PC-9 (cell line): ENCODE measurements at regions not wholly inside any gene's neighbourhood (a gene's known extent, or its start where the extent isn't known, plus 50 kb on each side); places are given as distances from the start of the nearest gene placed in this dataset.

Experiments
- EZH2 ChIP-seq: fragments of 200-600 bp; sonication (generic); IDR thresholded peaks from 2 replicates; pipeline ENCODE4 v1.8.0; 2017; ENCODE audit warnings: antibody characterized with exemption, low read depth
- TF ChIP-seq, protein P1 (sequence below): fragments of 200-600 bp; sonication (generic); conservative IDR thresholded peaks from 2 replicates; pipeline ENCODE4 v1.6.1; 2017; ENCODE audit warnings: mixed run types, antibody characterized with exemption, mild to moderate bottlenecking, moderate library complexity

- TF ChIP-seq, protein P1, sequence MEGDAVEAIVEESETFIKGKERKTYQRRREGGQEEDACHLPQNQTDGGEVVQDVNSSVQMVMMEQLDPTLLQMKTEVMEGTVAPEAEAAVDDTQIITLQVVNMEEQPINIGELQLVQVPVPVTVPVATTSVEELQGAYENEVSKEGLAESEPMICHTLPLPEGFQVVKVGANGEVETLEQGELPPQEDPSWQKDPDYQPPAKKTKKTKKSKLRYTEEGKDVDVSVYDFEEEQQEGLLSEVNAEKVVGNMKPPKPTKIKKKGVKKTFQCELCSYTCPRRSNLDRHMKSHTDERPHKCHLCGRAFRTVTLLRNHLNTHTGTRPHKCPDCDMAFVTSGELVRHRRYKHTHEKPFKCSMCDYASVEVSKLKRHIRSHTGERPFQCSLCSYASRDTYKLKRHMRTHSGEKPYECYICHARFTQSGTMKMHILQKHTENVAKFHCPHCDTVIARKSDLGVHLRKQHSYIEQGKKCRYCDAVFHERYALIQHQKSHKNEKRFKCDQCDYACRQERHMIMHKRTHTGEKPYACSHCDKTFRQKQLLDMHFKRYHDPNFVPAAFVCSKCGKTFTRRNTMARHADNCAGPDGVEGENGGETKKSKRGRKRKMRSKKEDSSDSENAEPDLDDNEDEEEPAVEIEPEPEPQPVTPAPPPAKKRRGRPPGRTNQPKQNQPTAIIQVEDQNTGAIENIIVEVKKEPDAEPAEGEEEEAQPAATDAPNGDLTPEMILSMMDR, result no peak
- TF ChIP-seq EZH2, result no peak
Measured at GRCh38 chr5:124649491-124650146, 96.8 kb downstream of the ZNF608 start.
